HepG2 (cell line): ENCODE measurements at regions not wholly inside any gene's neighbourhood (a gene's known extent, or its start where the extent isn't known, plus 50 kb on each side); places are given as distances from the start of the nearest gene placed in this dataset.

Experiments
- ARHGAP35 ChIP-seq: sonication (generic); formaldehyde crosslinking; IDR thresholded peaks from 2 replicates; pipeline ENCODE4 v1.9.0; 2022; ENCODE audit warnings: mild to moderate bottlenecking, inconsistent platforms, moderate library complexity, missing genetic modification reagents, borderline replicate concordance
- GATAD2A ChIP-seq: IDR thresholded peaks from 2 replicates; pipeline ENCODE4 v1.6.1; 2016
- GFI1 ChIP-seq: sonication (generic); formaldehyde crosslinking; IDR thresholded peaks from 2 replicates; pipeline ENCODE4 v1.5.0; 2020; ENCODE audit warnings: missing genetic modification reagents, mild to moderate bottlenecking, borderline replicate concordance
- MTF2 ChIP-seq: sonication (generic); formaldehyde crosslinking; IDR thresholded peaks from 2 replicates; pipeline ENCODE4 v1.5.0; 2020; ENCODE audit warnings: missing genetic modification reagents, borderline replicate concordance
- SNAPC2 ChIP-seq: sonication (generic); formaldehyde crosslinking; IDR thresholded peaks from 2 replicates; pipeline ENCODE4 v1.8.1; 2022; ENCODE audit warnings: mild to moderate bottlenecking, missing genetic modification reagents
- THAP11 ChIP-seq: IDR thresholded peaks from 2 replicates; pipeline ENCODE4 v1.6.1; 2016; ENCODE audit warnings: missing biosample characterization, missing genetic modification reagents
- ZBTB3 ChIP-seq: sonication (generic); formaldehyde crosslinking; IDR thresholded peaks from 2 replicates; pipeline ENCODE4 v1.4.0; 2020; ENCODE audit warnings: low read depth, mild to moderate bottlenecking, moderate library complexity, missing genetic modification reagents, borderline replicate concordance
- ZBTB42 ChIP-seq: sonication (generic); formaldehyde crosslinking; IDR thresholded peaks from 2 replicates; pipeline ENCODE4 v1.5.0; 2020; ENCODE audit warnings: mild to moderate bottlenecking, missing genetic modification reagents
- ZMAT3 ChIP-seq: sonication (generic); formaldehyde crosslinking; conservative IDR thresholded peaks from 2 replicates; pipeline ENCODE4 v1.7.0; 2021; ENCODE audit warnings: missing genetic modification reagents
- ZNF331 ChIP-seq: sonication (generic); formaldehyde crosslinking; IDR thresholded peaks from 2 replicates; pipeline ENCODE4 v1.4.0; 2020; ENCODE audit warnings: missing genetic modification reagents
- ZNF530 ChIP-seq: sonication (generic); formaldehyde crosslinking; IDR thresholded peaks from 2 replicates; pipeline ENCODE4 v1.5.0; 2020; ENCODE audit warnings: low read depth, mild to moderate bottlenecking, missing genetic modification reagents
- ZNF550 ChIP-seq: sonication (generic); formaldehyde crosslinking; IDR thresholded peaks from 2 replicates; pipeline ENCODE4 v1.4.0; 2020; ENCODE audit warnings: mild to moderate bottlenecking, missing genetic modification reagents, borderline replicate concordance
- ZNF672 ChIP-seq: sonication (generic); formaldehyde crosslinking; IDR thresholded peaks from 2 replicates; pipeline ENCODE4 v1.8.1; 2022; ENCODE audit warnings: missing genetic modification reagents
- ZNF83 ChIP-seq: sonication (generic); formaldehyde crosslinking; IDR thresholded peaks from 2 replicates; pipeline ENCODE4 v1.4.0; 2020; ENCODE audit warnings: missing genetic modification reagents, mild to moderate bottlenecking, borderline replicate concordance
- ZSCAN12 ChIP-seq: sonication (generic); formaldehyde crosslinking; IDR thresholded peaks from 2 replicates; pipeline ENCODE4 v1.9.0; 2021; ENCODE audit warnings: mild to moderate bottlenecking, missing genetic modification reagents
- ZSCAN21 ChIP-seq: sonication (generic); formaldehyde crosslinking; IDR thresholded peaks from 2 replicates; pipeline ENCODE4 v1.8.0; 2022; ENCODE audit warnings: mild to moderate bottlenecking, missing genetic modification reagents, moderate library complexity, borderline replicate concordance
- ZSCAN30 ChIP-seq: sonication (generic); formaldehyde crosslinking; IDR thresholded peaks from 2 replicates; pipeline ENCODE4 v1.5.0; 2020; ENCODE audit warnings: mild to moderate bottlenecking, missing genetic modification reagents
- TF ChIP-seq, protein P1 (sequence below): sonication (generic); formaldehyde crosslinking; IDR thresholded peaks from 2 replicates; pipeline ENCODE4 v1.4.0; 2020; ENCODE audit warnings: missing genetic modification reagents
- TF ChIP-seq, protein P2 (sequence below): IDR thresholded peaks from 2 replicates; pipeline ENCODE4 v1.6.1; 2016; ENCODE audit warnings: missing genetic modification reagents, missing compliant biosample characterization
- TF ChIP-seq, protein P3 (sequence below): sonication (generic); formaldehyde crosslinking; IDR thresholded peaks from 2 replicates; pipeline ENCODE4 v1.4.0; 2020; ENCODE audit warnings: missing genetic modification reagents
- TF ChIP-seq, protein P4 (sequence below): sonication (generic); formaldehyde crosslinking; IDR thresholded peaks from 2 replicates; pipeline ENCODE4 v1.8.1; 2023; ENCODE audit warnings: missing genetic modification reagents, mild to moderate bottlenecking, borderline replicate concordance
- TF ChIP-seq, protein P5 (sequence below): IDR thresholded peaks from 2 replicates; pipeline ENCODE4 v1.6.1; 2018; ENCODE audit warnings: missing genetic modification reagents

DNA sequence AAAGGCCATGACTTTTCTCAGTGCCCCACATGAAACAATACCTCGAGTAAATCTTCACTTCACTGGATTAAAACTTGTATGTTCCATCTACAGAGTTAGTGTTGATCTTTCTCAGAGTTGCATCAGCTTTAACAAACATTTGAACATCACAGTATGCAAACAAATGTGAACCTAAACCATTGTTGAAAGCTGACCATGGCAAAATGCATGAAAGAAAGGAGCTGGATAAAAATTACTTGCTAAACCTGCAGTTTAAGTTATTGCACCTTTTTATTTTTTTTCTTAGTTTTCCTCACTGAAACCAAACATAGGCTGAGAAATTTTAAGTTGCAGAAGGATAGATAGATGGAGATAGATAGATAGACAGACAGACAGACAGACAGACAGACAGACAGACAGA lies 107.2 kb upstream of the UGP2 start (continued):
- TF ChIP-seq, protein P1, sequence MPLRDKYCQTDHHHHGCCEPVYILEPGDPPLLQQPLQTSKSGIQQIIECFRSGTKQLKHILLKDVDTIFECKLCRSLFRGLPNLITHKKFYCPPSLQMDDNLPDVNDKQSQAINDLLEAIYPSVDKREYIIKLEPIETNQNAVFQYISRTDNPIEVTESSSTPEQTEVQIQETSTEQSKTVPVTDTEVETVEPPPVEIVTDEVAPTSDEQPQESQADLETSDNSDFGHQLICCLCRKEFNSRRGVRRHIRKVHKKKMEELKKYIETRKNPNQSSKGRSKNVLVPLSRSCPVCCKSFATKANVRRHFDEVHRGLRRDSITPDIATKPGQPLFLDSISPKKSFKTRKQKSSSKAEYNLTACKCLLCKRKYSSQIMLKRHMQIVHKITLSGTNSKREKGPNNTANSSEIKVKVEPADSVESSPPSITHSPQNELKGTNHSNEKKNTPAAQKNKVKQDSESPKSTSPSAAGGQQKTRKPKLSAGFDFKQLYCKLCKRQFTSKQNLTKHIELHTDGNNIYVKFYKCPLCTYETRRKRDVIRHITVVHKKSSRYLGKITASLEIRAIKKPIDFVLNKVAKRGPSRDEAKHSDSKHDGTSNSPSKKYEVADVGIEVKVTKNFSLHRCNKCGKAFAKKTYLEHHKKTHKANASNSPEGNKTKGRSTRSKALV, result 0 out of 2 replicates have a peak, but pooled peaks have one; percentile 31
- TF ChIP-seq SNAPC2 (CRISPR knock-in tag) (0 out of 2 replicates have a peak, but pooled peaks have one; percentile 26), ARHGAP35 (CRISPR knock-in tag) (no peak), ZNF672 (CRISPR knock-in tag) (no peak), MTF2 (CRISPR knock-in tag) (no peak), ZNF530 (CRISPR knock-in tag) (no peak), ZSCAN21 (CRISPR knock-in tag) (no peak), ZNF83 (CRISPR knock-in tag) (no peak), ZBTB42 (CRISPR knock-in tag) (no peak), ZNF550 (no peak), ZSCAN12 (0 out of 2 replicates have a peak, but pooled peaks have one; percentile 25), ZSCAN30 (no peak), GATAD2A (peak; percentile 100), THAP11 (CRISPR knock-in tag) (peak; percentile 77), ZBTB3 (CRISPR knock-in tag) (no peak), ZNF331 (CRISPR knock-in tag) (peak; percentile 95), GFI1 (peak; percentile 80), ZMAT3 (no peak)
- TF ChIP-seq, protein P2, sequence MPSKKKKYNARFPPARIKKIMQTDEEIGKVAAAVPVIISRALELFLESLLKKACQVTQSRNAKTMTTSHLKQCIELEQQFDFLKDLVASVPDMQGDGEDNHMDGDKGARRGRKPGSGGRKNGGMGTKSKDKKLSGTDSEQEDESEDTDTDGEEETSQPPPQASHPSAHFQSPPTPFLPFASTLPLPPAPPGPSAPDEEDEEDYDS (CRISPR knock-in tag), result peak; percentile 60; the same call in 1 of the 2 replicates
- TF ChIP-seq, protein P3, sequence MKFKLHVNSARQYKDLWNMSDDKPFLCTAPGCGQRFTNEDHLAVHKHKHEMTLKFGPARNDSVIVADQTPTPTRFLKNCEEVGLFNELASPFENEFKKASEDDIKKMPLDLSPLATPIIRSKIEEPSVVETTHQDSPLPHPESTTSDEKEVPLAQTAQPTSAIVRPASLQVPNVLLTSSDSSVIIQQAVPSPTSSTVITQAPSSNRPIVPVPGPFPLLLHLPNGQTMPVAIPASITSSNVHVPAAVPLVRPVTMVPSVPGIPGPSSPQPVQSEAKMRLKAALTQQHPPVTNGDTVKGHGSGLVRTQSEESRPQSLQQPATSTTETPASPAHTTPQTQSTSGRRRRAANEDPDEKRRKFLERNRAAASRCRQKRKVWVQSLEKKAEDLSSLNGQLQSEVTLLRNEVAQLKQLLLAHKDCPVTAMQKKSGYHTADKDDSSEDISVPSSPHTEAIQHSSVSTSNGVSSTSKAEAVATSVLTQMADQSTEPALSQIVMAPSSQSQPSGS (CRISPR knock-in tag), result peak; percentile 91
- TF ChIP-seq, protein P4, sequence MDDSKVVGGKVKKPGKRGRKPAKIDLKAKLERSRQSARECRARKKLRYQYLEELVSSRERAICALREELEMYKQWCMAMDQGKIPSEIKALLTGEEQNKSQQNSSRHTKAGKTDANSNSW (CRISPR knock-in tag), result no peak
- TF ChIP-seq, protein P5, sequence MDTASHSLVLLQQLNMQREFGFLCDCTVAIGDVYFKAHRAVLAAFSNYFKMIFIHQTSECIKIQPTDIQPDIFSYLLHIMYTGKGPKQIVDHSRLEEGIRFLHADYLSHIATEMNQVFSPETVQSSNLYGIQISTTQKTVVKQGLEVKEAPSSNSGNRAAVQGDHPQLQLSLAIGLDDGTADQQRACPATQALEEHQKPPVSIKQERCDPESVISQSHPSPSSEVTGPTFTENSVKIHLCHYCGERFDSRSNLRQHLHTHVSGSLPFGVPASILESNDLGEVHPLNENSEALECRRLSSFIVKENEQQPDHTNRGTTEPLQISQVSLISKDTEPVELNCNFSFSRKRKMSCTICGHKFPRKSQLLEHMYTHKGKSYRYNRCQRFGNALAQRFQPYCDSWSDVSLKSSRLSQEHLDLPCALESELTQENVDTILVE, result peak; percentile 87
- TF ChIP-seq, all 625 proteins: peak for 180
